ENCODE measurements at regions not wholly inside any gene's neighbourhood (a gene's known extent, or its start where the extent isn't known, plus 50 kb on each side); places are given as distances from the start of the nearest gene placed in this dataset.

GRCh38 chr13:53642306-53642705 lies 613.7 kb downstream of the OLFM4 start:
- Histone ChIP-seq H3K9me3 (ENCODE audit: control extremely low read depth in 1 of 5, control insufficient read depth in 4 of 5, insufficient read depth in 2 of 5, low read depth in 1 of 5, low read length in 4 of 5) (no peaks in the 10 kb centered on the region), H3K27me3 (replicated peaks in 2 of 5; ENCODE audit: control insufficient read depth in 4 of 5, insufficient read depth in 5 of 5, low read length in 4 of 5) (no peaks in the 10 kb centered on the region), H3K36me3 (ENCODE audit: control insufficient read depth in 4 of 4, insufficient read depth in 4 of 4, low read length in 3 of 4) (no peaks in the 10 kb centered on the region), H3K27ac (ENCODE audit: insufficient read depth in 1 of 2, low read depth in 1 of 2, low read length in 2 of 2, poor library complexity in 1 of 2, severe bottlenecking in 2 of 2) (no peak overlapping the region), H3K4me3 (ENCODE audit: control insufficient read depth in 1 of 7, extremely low read depth in 1 of 7, insufficient read depth in 4 of 7, low read depth in 2 of 7, low read length in 6 of 7) (no peak overlapping the region), H3K4me1 (ENCODE audit: control extremely low read depth in 1 of 4, control insufficient read depth in 4 of 4, insufficient read depth in 4 of 4, low read length in 3 of 4) (no peaks in the 10 kb centered on the region)
- WGBS (ENCODE audit: insufficient coverage) = no CpG with 5 or more reads among the region's 3 CpGs
- ChIA-PET CTCF (no interaction called here), POLR2A (no interaction called here)
- no peak for DNase-seq

- 95% methylated on average over 3 of the region's 3 CpGs for WGBS (ENCODE audit: insufficient coverage)
- POLR2A ChIA-PET = no interaction called here
- CTCF ChIA-PET = no interaction called here
- no peak for DNase-seq
- Histone ChIP-seq H3K36me3 (ENCODE audit: control insufficient read depth in 4 of 4, insufficient read depth in 4 of 4, low read length in 3 of 4) (no peaks in the 10 kb centered on the region), H3K9me3 (ENCODE audit: control extremely low read depth in 1 of 5, control insufficient read depth in 4 of 5, insufficient read depth in 2 of 5, low read depth in 1 of 5, low read length in 4 of 5) (no peaks in the 10 kb centered on the region), H3K4me1 (ENCODE audit: control extremely low read depth in 1 of 4, control insufficient read depth in 4 of 4, insufficient read depth in 4 of 4, low read length in 3 of 4) (no peaks in the 10 kb centered on the region), H3K27ac (ENCODE audit: insufficient read depth in 1 of 2, low read depth in 1 of 2, low read length in 2 of 2, poor library complexity in 1 of 2, severe bottlenecking in 2 of 2) (no peak overlapping the region), H3K27me3 (replicated peaks in 2 of 5; ENCODE audit: control insufficient read depth in 4 of 5, insufficient read depth in 5 of 5, low read length in 4 of 5) (no peaks in the 10 kb centered on the region), H3K4me3 (ENCODE audit: control insufficient read depth in 1 of 7, extremely low read depth in 1 of 7, insufficient read depth in 4 of 7, low read depth in 2 of 7, low read length in 6 of 7) (no peak overlapping the region)
These were observed 620.1 kb downstream of the OLFM4 start for GRCh38 chr13:53648673-53649072.

GRCh38 chr13:53672005-53672404 lies 643.4 kb downstream of the OLFM4 start:
- H3K27me3 ChIP-seq (replicated peaks in 2 of 5; ENCODE audit: control insufficient read depth in 4 of 5, insufficient read depth in 5 of 5, low read length in 4 of 5) = no peaks in the 10 kb centered on the region
- H3K27ac ChIP-seq (ENCODE audit: insufficient read depth in 1 of 2, low read depth in 1 of 2, low read length in 2 of 2, poor library complexity in 1 of 2, severe bottlenecking in 2 of 2) = no peak overlapping the region
- H3K36me3 ChIP-seq (ENCODE audit: control insufficient read depth in 4 of 4, insufficient read depth in 4 of 4, low read length in 3 of 4) = no peaks in the 10 kb centered on the region
- no peak overlapping the region for H3K4me3 ChIP-seq (ENCODE audit: control insufficient read depth in 1 of 7, extremely low read depth in 1 of 7, insufficient read depth in 4 of 7, low read depth in 2 of 7, low read length in 6 of 7)
- no peak for DNase-seq
- no CpG with 5 or more reads among the region's 2 CpGs for WGBS (ENCODE audit: insufficient coverage)
- no peaks in the 10 kb centered on the region for H3K4me1 ChIP-seq (ENCODE audit: control extremely low read depth in 1 of 4, control insufficient read depth in 4 of 4, insufficient read depth in 4 of 4, low read length in 3 of 4)
- ChIA-PET CTCF (no interaction called here), POLR2A (no interaction called here)
- no peaks in the 10 kb centered on the region for H3K9me3 ChIP-seq (ENCODE audit: control extremely low read depth in 1 of 5, control insufficient read depth in 4 of 5, insufficient read depth in 2 of 5, low read depth in 1 of 5, low read length in 4 of 5)

- WGBS (ENCODE audit: insufficient coverage) = no CpG with 5 or more reads among the region's 1 CpG
- CTCF ChIA-PET = no interaction called here
These were observed 654.5 kb downstream of the OLFM4 start for GRCh38 chr13:53683146-53683545.

GRCh38 chr13:53683608-53684007 lies 655.0 kb downstream of the OLFM4 start:
- H3K4me3 ChIP-seq (ENCODE audit: control insufficient read depth in 1 of 7, extremely low read depth in 1 of 7, insufficient read depth in 4 of 7, low read depth in 2 of 7, low read length in 6 of 7) = no peak overlapping the region
- no peak for DNase-seq
- CTCF ChIA-PET = no interaction called here

More at GRCh38 chr13:53683146-53683545, 654.5 kb downstream of the OLFM4 start:
- Histone ChIP-seq H3K9me3 (ENCODE audit: control extremely low read depth in 1 of 5, control insufficient read depth in 4 of 5, insufficient read depth in 2 of 5, low read depth in 1 of 5, low read length in 4 of 5) (peaks cover 0 to 2% (median 0%) of the 10 kb centered on the region in 5 experiments), H3K27me3 (replicated peaks in 2 of 5; ENCODE audit: control insufficient read depth in 4 of 5, insufficient read depth in 5 of 5, low read length in 4 of 5) (no peaks in the 10 kb centered on the region), H3K4me1 (ENCODE audit: control extremely low read depth in 1 of 4, control insufficient read depth in 4 of 4, insufficient read depth in 4 of 4, low read length in 3 of 4) (no peaks in the 10 kb centered on the region), H3K27ac (ENCODE audit: insufficient read depth in 1 of 2, low read depth in 1 of 2, low read length in 2 of 2, poor library complexity in 1 of 2, severe bottlenecking in 2 of 2) (no peak overlapping the region), H3K4me3 (ENCODE audit: control insufficient read depth in 1 of 7, extremely low read depth in 1 of 7, insufficient read depth in 4 of 7, low read depth in 2 of 7, low read length in 6 of 7) (no peak overlapping the region), H3K36me3 (ENCODE audit: control insufficient read depth in 4 of 4, insufficient read depth in 4 of 4, low read length in 3 of 4) (no peaks in the 10 kb centered on the region)
- POLR2A ChIA-PET = no interaction called here
- DNase-seq = no peak

GRCh38 chr13:53691417-53691816 lies 662.8 kb downstream of the OLFM4 start:
- ChIA-PET CTCF (no interaction called here), POLR2A (no interaction called here)
- WGBS (ENCODE audit: insufficient coverage) = no CpG with 5 or more reads among the region's 2 CpGs
- H3K36me3 ChIP-seq (ENCODE audit: control insufficient read depth in 4 of 4, insufficient read depth in 4 of 4, low read length in 3 of 4) = no peaks in the 10 kb centered on the region
- no peak for DNase-seq
- H3K4me3 ChIP-seq (ENCODE audit: control insufficient read depth in 1 of 7, extremely low read depth in 1 of 7, insufficient read depth in 4 of 7, low read depth in 2 of 7, low read length in 6 of 7) = no peak overlapping the region
- no peaks in the 10 kb centered on the region for H3K27me3 ChIP-seq (replicated peaks in 2 of 5; ENCODE audit: control insufficient read depth in 4 of 5, insufficient read depth in 5 of 5, low read length in 4 of 5)
- H3K4me1 ChIP-seq (ENCODE audit: control extremely low read depth in 1 of 4, control insufficient read depth in 4 of 4, insufficient read depth in 4 of 4, low read length in 3 of 4) = no peaks in the 10 kb centered on the region
- H3K9me3 ChIP-seq (ENCODE audit: control extremely low read depth in 1 of 5, control insufficient read depth in 4 of 5, insufficient read depth in 2 of 5, low read depth in 1 of 5, low read length in 4 of 5) = peaks cover 0 to 2% (median 0%) of the 10 kb centered on the region in 5 experiments
- no peak overlapping the region for H3K27ac ChIP-seq (ENCODE audit: insufficient read depth in 1 of 2, low read depth in 1 of 2, low read length in 2 of 2, poor library complexity in 1 of 2, severe bottlenecking in 2 of 2)

More at GRCh38 chr13:53683608-53684007, 655.0 kb downstream of the OLFM4 start:
- POLR2A ChIA-PET = no interaction called here
- Histone ChIP-seq H3K27me3 (replicated peaks in 2 of 5; ENCODE audit: control insufficient read depth in 4 of 5, insufficient read depth in 5 of 5, low read length in 4 of 5) (no peaks in the 10 kb centered on the region), H3K9me3 (ENCODE audit: control extremely low read depth in 1 of 5, control insufficient read depth in 4 of 5, insufficient read depth in 2 of 5, low read depth in 1 of 5, low read length in 4 of 5) (peaks cover 0 to 2% (median 0%) of the 10 kb centered on the region in 5 experiments), H3K4me1 (ENCODE audit: control extremely low read depth in 1 of 4, control insufficient read depth in 4 of 4, insufficient read depth in 4 of 4, low read length in 3 of 4) (no peaks in the 10 kb centered on the region), H3K27ac (ENCODE audit: insufficient read depth in 1 of 2, low read depth in 1 of 2, low read length in 2 of 2, poor library complexity in 1 of 2, severe bottlenecking in 2 of 2) (no peak overlapping the region), H3K36me3 (ENCODE audit: control insufficient read depth in 4 of 4, insufficient read depth in 4 of 4, low read length in 3 of 4) (no peaks in the 10 kb centered on the region)
- no CpG with 5 or more reads among the region's 2 CpGs for WGBS (ENCODE audit: insufficient coverage)

GRCh38 chr13:53694814-53695532 lies 666.4 kb downstream of the OLFM4 start:
- Histone ChIP-seq H3K27ac (ENCODE audit: insufficient read depth in 1 of 2, low read depth in 1 of 2, low read length in 2 of 2, poor library complexity in 1 of 2, severe bottlenecking in 2 of 2) (no peak overlapping the region), H3K4me3 (ENCODE audit: control insufficient read depth in 1 of 7, extremely low read depth in 1 of 7, insufficient read depth in 4 of 7, low read depth in 2 of 7, low read length in 6 of 7) (no peak overlapping the region), H3K36me3 (ENCODE audit: control insufficient read depth in 4 of 4, insufficient read depth in 4 of 4, low read length in 3 of 4) (no peaks in the 10 kb centered on the region), H3K27me3 (replicated peaks in 2 of 5; ENCODE audit: control insufficient read depth in 4 of 5, insufficient read depth in 5 of 5, low read length in 4 of 5) (no peaks in the 10 kb centered on the region), H3K4me1 (ENCODE audit: control extremely low read depth in 1 of 4, control insufficient read depth in 4 of 4, insufficient read depth in 4 of 4, low read length in 3 of 4) (no peaks in the 10 kb centered on the region), H3K9me3 (ENCODE audit: control extremely low read depth in 1 of 5, control insufficient read depth in 4 of 5, insufficient read depth in 2 of 5, low read depth in 1 of 5, low read length in 4 of 5) (peaks cover 0 to 2% (median 0%) of the 10 kb centered on the region in 5 experiments)
- POLR2A ChIA-PET = no interaction called here
- CTCF ChIA-PET = no interaction called here
- 100% methylated on average over 1 of the region's 2 CpGs for WGBS (ENCODE audit: insufficient coverage)
- DNase-seq = no peak

Measured in common myeloid progenitor, CD34-positive (primary cell).